GM10266 (cell line): ENCODE measurements at regions not wholly inside any gene's neighbourhood (a gene's known extent, or its start where the extent isn't known, plus 50 kb on each side); places are given as distances from the start of the nearest gene placed in this dataset.

Source experiments
- DNase-seq: peaks from one replicate; pipeline ENCODE4 v3.0.0; 2012; ENCODE audit errors: extremely low spot score
- CTCF ChIP-seq: IDR thresholded peaks from 2 replicates; pipeline ENCODE4 v1.5.1; 2012; ENCODE audit warnings: mild to moderate bottlenecking, low read depth; ENCODE audit not compliant: control insufficient read depth, insufficient read depth; ENCODE audit errors: missing control alignments

- no peak for DNase-seq
- no peak for TF ChIP-seq CTCF
These were observed 138.2 kb downstream of the VAPA start for GRCh38 chr18:10051877-10052631.

- DNase-seq = no peak
These were observed 139.1 kb downstream of the VAPA start for GRCh38 chr18:10052871-10053270.

GRCh38 chr18:10053861-10054260 lies 140.0 kb downstream of the VAPA start:
- DNase-seq = no peak
- TF ChIP-seq CTCF = no peak

More at GRCh38 chr18:10052871-10053270, 139.1 kb downstream of the VAPA start:
- no peak for TF ChIP-seq CTCF

- DNase-seq = no peak
- TF ChIP-seq CTCF = no peak
These were observed 140.6 kb downstream of the VAPA start for GRCh38 chr18:10054366-10054765.

GRCh38 chr18:10055125-10055750 lies 141.4 kb downstream of the VAPA start:
- no peak for TF ChIP-seq CTCF
- no peak for DNase-seq

- TF ChIP-seq CTCF = no peak
- no peak for DNase-seq
These were observed 142.7 kb downstream of the VAPA start for GRCh38 chr18:10056506-10056905.

GRCh38 chr18:10057401-10057893 lies 143.6 kb downstream of the VAPA start:
- no peak for DNase-seq
- TF ChIP-seq CTCF = no peak
